ENCODE measurements at regions not wholly inside any gene's neighbourhood (a gene's known extent, or its start where the extent isn't known, plus 50 kb on each side); places are given as distances from the start of the nearest gene placed in this dataset.

DNA sequence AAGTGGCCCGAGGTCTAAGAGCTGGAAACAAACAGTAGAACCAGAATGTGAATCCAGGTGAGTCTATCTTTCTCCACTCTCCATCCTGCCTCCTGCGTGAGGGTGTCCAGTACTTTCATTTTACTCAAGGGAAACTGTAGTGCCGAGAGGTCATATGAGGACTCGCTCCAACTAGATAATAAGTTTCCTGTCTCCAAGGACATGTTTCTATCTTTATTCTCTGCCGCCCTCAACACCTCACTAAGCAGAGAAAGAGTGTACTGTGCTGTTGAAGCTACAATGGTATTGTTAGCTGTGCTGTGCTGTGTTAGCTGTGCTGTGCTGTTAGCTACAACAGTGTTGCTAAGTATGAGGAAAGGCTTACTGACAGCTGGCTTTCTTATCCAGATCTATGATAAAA lies 137.9 kb upstream of the COL8A1 start:
- TF ChIP-seq EGR1 (IDR thresholded peaks at IDR 0.05) (no peak), CREB1 (IDR thresholded peaks at IDR 0.05; ENCODE audit: low read depth) (no peak), CEBPB (IDR thresholded peaks at IDR 0.05) (no peak), TCF12 (IDR thresholded peaks at IDR 0.05; ENCODE audit: low read depth) (no peak), YY1 (IDR thresholded peaks at IDR 0.05; ENCODE audit: low read depth) (no peak)

Data from Ishikawa (cell line).